ENCODE measurements at regions not wholly inside any gene's neighbourhood (a gene's known extent, or its start where the extent isn't known, plus 50 kb on each side); places are given as distances from the start of the nearest gene placed in this dataset.

DNA sequence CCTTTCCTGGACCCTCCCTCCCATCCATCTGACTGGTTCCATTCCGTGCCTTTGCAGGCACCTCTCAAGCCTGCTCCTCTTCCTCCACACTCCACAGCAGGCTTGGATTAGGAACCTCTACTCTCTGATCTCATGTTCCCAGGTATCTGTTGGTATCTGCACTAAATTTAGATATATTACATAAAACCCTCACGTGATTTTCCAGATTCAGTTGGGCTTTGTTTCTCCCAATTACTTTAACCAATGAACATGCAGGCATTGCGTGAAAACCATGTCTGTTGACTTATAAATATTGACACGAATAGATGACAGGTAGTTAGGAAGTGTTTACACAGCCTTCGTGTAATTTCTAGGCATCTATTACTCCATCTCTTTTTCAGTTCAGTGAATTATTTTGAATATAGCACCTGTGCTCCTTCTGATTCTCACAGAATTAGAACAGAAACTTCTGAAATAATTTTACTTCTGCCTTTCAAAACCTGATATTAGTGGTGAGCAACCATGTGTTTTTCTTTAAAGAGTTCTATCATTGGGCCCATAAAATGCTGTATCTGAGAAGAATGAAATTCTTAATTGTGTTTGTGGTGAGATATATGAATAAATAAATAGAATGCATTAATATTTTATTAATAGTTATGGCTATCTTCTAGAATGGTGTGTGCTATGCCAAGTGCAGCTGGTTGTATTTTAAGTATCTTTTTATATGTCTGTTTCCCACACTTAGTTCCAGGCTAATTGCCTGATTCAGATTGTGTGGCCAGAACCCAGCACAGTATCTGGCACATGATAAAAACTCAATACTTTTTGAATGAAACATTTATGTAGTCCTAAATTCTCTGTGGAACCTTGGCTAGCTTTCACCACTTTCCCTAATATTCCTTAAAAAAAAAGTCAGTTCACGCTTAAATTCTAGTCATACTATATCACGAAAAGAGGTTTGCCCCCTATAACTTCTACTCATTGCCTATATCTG is 304.8 kb downstream of the QDPR start:
- Histone ChIP-seq H3K27ac (ENCODE audit: insufficient read depth, low read length) (no peak overlapping the region), H3K79me2 (ENCODE audit: control insufficient read depth, insufficient read depth, low read length) (no peaks in the 10 kb centered on the region), H2AFZ (ENCODE audit: low read length) (no peak overlapping the region), H3K4me3 (replicated peaks in 1 of 4; ENCODE audit: control extremely low read depth in 1 of 4, insufficient read depth in 1 of 4, low read depth in 3 of 4, low read length in 4 of 4) (no peak overlapping the region), H3K36me3 (ENCODE audit: control insufficient read depth, insufficient read depth, low read length) (no peaks in the 10 kb centered on the region), H4K20me1 (ENCODE audit: control insufficient read depth, extremely low read depth, insufficient read depth, low read length) (no peaks in the 10 kb centered on the region), H3K9ac (ENCODE audit: insufficient read depth, low read length) (no peak overlapping the region), H3K9me3 (ENCODE audit: control insufficient read depth, insufficient read depth, low read depth, low read length) (no peaks in the 10 kb centered on the region), H3K4me1 (ENCODE audit: control insufficient read depth, extremely low read depth, insufficient read depth, low read length) (peaks cover 4% of the 10 kb centered on the region), H3K27me3 (ENCODE audit: control insufficient read depth, insufficient read depth, low read length) (no peaks in the 10 kb centered on the region), H3K4me2 (ENCODE audit: extremely low read depth, insufficient read depth, low read length) (no peak overlapping the region)
- TF ChIP-seq, protein P1, sequence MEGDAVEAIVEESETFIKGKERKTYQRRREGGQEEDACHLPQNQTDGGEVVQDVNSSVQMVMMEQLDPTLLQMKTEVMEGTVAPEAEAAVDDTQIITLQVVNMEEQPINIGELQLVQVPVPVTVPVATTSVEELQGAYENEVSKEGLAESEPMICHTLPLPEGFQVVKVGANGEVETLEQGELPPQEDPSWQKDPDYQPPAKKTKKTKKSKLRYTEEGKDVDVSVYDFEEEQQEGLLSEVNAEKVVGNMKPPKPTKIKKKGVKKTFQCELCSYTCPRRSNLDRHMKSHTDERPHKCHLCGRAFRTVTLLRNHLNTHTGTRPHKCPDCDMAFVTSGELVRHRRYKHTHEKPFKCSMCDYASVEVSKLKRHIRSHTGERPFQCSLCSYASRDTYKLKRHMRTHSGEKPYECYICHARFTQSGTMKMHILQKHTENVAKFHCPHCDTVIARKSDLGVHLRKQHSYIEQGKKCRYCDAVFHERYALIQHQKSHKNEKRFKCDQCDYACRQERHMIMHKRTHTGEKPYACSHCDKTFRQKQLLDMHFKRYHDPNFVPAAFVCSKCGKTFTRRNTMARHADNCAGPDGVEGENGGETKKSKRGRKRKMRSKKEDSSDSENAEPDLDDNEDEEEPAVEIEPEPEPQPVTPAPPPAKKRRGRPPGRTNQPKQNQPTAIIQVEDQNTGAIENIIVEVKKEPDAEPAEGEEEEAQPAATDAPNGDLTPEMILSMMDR (conservative IDR thresholded peaks at IDR 0.05 in 1 of 2, IDR thresholded peaks at IDR 0.05 in 1 of 2; ENCODE audit: low read depth in 1 of 2, low read length in 2 of 2): no peak
- TF ChIP-seq EZH2 (IDR thresholded peaks at IDR 0.05; ENCODE audit: low read length, missing control alignments): no peak
- no peak for DNase-seq (ENCODE audit: low read depth in 2 of 2)

DNA sequence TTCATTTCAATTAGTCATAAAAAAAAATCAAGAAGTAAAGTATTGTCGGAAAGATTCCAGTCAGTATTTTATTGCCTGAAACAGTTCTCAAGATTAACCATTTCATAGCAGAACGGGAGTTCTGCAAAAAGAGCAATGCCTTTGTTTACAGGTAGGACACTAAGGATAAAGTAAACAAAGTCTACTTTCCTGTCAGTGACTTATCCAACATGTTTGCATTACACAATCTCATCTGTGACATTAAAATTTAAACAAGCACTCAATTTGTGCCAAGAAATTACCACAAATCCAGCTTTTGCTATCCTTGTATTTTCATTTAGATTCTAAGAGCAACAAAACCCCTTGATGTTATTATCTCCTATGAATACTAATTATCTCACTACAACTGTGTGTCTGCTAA is 306.5 kb upstream of the LDB2 start:
- Histone ChIP-seq H3K9ac (ENCODE audit: insufficient read depth, low read length) (no peak overlapping the region), H2AFZ (ENCODE audit: low read length) (no peak overlapping the region), H3K4me3 (replicated peaks in 1 of 4; ENCODE audit: control extremely low read depth in 1 of 4, insufficient read depth in 1 of 4, low read depth in 3 of 4, low read length in 4 of 4) (no peak overlapping the region), H3K27me3 (ENCODE audit: control insufficient read depth, insufficient read depth, low read length) (no peaks in the 10 kb centered on the region), H3K4me2 (ENCODE audit: extremely low read depth, insufficient read depth, low read length) (peak overlapping the region; percentile 29), H3K9me3 (ENCODE audit: control insufficient read depth, insufficient read depth, low read depth, low read length) (no peaks in the 10 kb centered on the region), H3K4me1 (ENCODE audit: control insufficient read depth, extremely low read depth, insufficient read depth, low read length) (peaks cover 4% of the 10 kb centered on the region), H3K27ac (ENCODE audit: insufficient read depth, low read length) (no peak overlapping the region), H4K20me1 (ENCODE audit: control insufficient read depth, extremely low read depth, insufficient read depth, low read length) (no peaks in the 10 kb centered on the region), H3K36me3 (ENCODE audit: control insufficient read depth, insufficient read depth, low read length) (no peaks in the 10 kb centered on the region), H3K79me2 (ENCODE audit: control insufficient read depth, insufficient read depth, low read length) (no peaks in the 10 kb centered on the region)
- peak in 1 of 2 donors; percentile 37 for DNase-seq (ENCODE audit: low read depth in 2 of 2)
- no peak for TF ChIP-seq EZH2 (IDR thresholded peaks at IDR 0.05; ENCODE audit: low read length, missing control alignments)
- TF ChIP-seq, protein P1 (conservative IDR thresholded peaks at IDR 0.05 in 1 of 2, IDR thresholded peaks at IDR 0.05 in 1 of 2; ENCODE audit: low read depth in 1 of 2, low read length in 2 of 2): no peak

DNA sequence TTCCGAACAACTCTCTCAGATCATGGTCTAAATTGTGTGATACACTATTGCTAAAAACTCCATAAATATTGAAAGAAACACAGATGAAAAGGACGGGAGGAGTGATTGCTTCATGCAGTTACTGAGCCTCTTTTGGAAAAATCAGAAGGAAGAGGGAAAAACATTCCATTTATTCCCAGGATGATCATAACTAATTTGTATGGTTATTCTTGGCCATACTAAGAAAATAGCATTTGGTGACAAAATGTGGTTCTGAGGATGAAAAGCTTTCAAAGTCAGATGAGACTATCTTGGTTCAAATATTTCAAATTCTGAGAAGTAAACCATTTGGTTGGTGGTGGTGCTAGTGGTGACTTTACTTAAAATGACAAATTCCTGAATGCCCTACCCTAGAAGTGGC is 305.4 kb upstream of the LDB2 start:
- H4K20me1 ChIP-seq (ENCODE audit: control insufficient read depth, extremely low read depth, insufficient read depth, low read length): no peaks in the 10 kb centered on the region
- peaks cover 4% of the 10 kb centered on the region for H3K4me1 ChIP-seq (ENCODE audit: control insufficient read depth, extremely low read depth, insufficient read depth, low read length)
- no peaks in the 10 kb centered on the region for H3K9me3 ChIP-seq (ENCODE audit: control insufficient read depth, insufficient read depth, low read depth, low read length)
- no peak overlapping the region for H3K9ac ChIP-seq (ENCODE audit: insufficient read depth, low read length)
- TF ChIP-seq, protein P1 (conservative IDR thresholded peaks at IDR 0.05 in 1 of 2, IDR thresholded peaks at IDR 0.05 in 1 of 2; ENCODE audit: low read depth in 1 of 2, low read length in 2 of 2): no peak
- no peak for TF ChIP-seq EZH2 (IDR thresholded peaks at IDR 0.05; ENCODE audit: low read length, missing control alignments)
- no peak overlapping the region for H3K4me3 ChIP-seq (replicated peaks in 1 of 4; ENCODE audit: control extremely low read depth in 1 of 4, insufficient read depth in 1 of 4, low read depth in 3 of 4, low read length in 4 of 4)
- no peak for DNase-seq (ENCODE audit: low read depth in 2 of 2)
- no peaks in the 10 kb centered on the region for H3K27me3 ChIP-seq (ENCODE audit: control insufficient read depth, insufficient read depth, low read length)
- no peak overlapping the region for H2AFZ ChIP-seq (ENCODE audit: low read length)
- H3K27ac ChIP-seq (ENCODE audit: insufficient read depth, low read length): no peak overlapping the region
- no peak overlapping the region for H3K4me2 ChIP-seq (ENCODE audit: extremely low read depth, insufficient read depth, low read length)
- no peaks in the 10 kb centered on the region for H3K36me3 ChIP-seq (ENCODE audit: control insufficient read depth, insufficient read depth, low read length)
- H3K79me2 ChIP-seq (ENCODE audit: control insufficient read depth, insufficient read depth, low read length): no peaks in the 10 kb centered on the region
